CD4-positive, alpha-beta T cell treated with Interleukin-12 subunit alpha and Interleukin-12 subunit beta, for 1 hour (primary cell): ENCODE measurements at regions not wholly inside any gene's neighbourhood (a gene's known extent, or its start where the extent isn't known, plus 50 kb on each side); places are given as distances from the start of the nearest gene placed in this dataset.
"Not testable (repeated sequence)": the region's sequence is repeated elsewhere in the genome, so short reads cannot be mapped to it uniquely, and the experiment has no call there.

Experiments
- DNase-seq: peaks from one replicate; pipeline ENCODE4 v3.0.0-alpha.2; 2020

DNA sequence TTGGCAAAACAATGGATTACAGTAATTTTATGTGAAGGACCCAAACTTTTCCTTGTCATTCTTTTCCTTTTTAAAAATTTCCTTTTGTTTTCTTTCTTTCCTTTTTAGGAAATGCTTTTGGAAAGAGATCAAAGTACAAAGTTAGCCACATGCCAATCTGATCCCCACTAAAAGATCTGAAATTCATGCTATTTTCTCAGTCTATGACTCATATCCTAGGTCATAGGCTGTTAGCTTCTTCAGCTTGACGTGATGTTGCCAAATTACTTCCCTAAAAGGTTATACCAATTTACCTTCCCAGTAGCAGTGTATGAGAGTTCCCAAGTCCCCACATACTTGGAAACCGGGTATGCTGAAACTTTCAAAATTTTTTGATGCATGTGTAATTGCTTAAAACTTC is 355.3 kb downstream of the INSIG2 start:
- no peak for DNase-seq

DNA sequence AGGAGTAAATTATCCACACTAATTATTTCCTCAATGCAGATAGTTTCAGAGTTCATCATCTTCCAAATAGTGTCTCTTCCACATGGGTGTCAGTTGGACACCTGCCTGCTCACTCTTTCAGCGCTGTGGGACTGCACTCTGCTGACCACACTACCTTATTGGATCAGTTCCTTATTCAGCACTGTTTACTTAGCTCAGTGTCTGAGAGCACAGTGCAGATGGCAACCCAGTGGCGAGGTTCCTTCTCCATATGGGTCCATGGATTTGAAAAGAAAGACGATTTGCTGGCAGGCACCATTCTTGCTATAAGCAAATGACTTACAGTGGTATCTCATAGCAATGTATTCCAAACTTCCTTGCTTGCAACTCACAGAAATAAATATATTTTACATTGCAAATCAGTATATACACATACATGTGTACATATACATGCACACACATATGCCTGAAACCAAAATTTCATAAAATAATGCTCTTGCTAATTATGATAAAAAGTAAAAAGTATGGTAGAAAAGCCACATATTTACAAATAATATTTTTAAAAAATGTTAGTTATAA is 354.8 kb downstream of the INSIG2 start:
- no peak for DNase-seq

DNA sequence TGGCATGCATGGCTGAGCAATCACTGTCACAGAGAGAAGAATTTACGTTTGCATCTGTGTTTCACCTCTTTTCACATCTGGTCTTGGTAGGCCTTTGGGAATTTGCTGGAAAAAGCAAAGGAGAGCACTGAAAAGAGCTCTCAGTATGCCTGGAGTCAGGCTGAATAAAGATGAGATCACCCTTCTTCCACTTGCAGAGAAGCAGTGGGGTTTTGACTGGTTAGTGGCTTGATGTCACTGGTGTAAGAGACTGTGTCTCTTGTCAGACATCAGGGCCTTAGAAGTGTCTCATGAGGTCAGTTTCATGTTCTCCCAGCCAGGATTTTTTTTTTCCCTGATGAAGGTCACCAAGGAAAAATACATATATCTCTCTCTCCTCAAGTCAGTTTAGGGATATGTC is 353.8 kb downstream of the INSIG2 start:
- no peak for DNase-seq

DNA sequence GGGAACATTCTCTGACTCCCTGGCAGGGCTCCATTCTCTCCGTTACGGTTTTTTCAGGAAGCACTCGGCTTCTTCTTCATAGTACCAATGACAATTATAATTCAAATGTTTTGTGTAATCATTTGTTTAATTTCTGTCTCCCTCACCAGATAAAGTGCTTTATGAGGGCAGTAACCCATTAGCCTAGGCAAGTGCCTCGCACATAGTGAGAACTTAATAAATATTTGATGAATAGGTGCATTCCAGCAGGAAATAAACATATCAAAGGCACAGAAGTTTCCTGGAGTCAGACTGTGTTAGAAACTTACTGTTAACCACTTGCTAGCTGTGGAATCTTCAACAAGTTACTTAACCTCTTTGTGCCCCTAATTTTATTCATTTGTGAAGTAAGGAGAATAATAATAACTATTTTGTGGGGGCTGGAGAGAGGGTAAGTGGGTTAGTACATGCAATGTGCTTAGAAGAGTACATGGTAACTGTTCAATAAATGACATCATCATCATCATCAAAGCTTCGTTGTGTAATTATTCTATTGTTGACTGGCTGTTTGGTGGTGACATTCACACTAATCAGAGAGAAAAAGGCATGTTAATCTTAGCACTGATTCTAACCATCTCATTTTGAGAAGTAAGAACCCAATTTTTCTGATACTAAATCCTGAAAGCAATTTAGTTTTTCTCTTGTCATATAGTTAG is 352.3 kb downstream of the INSIG2 start:
- DNase-seq = no peak

DNA sequence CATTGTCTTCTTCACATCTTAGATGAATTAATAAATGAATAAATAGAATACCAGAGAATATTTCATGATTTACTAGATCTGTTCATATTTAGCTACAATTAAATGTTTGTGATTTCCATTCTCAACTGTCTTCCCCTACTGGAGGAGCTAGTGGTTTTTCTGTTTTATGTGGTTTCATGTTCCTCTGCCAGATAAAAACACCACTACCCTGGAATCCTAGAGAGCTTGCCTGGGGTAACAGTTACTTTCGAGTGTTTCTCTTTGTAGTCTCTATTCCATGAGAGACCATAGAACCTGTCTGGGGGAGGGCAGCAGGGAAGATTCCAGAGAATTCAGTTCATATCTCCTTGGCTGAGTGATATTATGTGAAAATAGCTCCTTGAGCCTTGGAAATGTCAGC is 349.2 kb downstream of the INSIG2 start:
- DNase-seq = no peak

DNA sequence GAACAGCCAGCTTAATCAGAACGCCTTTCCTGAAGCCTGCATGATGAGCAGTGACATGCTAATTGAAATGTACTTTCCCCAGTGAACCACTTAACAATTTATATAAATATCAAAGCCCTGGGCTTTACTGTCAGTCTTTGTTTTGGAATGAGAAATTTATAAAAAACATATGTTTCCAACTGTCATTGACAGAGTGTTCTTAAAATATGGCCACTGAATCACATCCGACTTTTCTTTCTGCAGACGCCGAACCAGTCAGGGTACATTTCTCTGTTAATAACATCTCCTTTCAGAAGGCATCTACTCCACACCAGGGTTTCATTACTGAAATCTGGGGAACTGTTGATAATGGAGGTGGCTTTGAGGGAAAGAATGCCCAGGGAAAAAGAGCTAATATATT is 343.7 kb downstream of the INSIG2 start:
- no peak for DNase-seq

DNA sequence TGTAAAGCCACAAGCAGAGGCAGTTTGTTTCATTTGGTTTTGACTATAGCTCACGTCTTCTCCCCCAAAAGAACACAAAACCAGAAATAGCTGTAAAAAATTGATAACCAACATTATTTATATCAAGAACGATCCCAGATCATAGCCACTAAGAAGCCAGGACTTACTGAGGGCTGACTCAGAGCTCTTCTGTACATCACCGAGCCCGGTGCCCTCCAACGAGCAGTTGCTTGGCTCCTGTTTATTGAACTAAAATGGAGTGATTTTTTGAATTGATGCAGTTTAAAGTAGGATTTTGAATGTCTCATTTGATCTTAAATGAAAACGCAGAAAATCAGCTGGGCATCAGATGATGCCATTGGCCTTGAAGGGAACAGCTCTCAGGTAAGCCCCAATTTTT is 343.3 kb downstream of the INSIG2 start:
- no peak for DNase-seq

DNA sequence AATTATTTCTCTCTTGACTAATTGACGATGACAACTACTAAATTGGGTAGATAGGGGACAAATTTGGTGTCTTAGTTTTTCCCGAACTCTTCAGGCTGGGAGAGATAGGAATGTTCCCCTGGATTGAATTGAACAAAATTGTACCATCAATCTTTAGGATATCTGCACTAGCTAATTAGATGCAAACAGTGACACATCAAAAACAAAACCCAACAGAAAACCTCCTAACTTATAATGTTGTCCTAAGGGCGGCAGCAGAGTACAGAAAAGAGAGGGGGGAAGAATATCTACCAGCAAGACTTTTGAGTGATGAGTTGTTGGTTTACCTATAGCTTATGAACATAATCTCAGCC is 342.9 kb downstream of the INSIG2 start:
- no peak for DNase-seq

DNA sequence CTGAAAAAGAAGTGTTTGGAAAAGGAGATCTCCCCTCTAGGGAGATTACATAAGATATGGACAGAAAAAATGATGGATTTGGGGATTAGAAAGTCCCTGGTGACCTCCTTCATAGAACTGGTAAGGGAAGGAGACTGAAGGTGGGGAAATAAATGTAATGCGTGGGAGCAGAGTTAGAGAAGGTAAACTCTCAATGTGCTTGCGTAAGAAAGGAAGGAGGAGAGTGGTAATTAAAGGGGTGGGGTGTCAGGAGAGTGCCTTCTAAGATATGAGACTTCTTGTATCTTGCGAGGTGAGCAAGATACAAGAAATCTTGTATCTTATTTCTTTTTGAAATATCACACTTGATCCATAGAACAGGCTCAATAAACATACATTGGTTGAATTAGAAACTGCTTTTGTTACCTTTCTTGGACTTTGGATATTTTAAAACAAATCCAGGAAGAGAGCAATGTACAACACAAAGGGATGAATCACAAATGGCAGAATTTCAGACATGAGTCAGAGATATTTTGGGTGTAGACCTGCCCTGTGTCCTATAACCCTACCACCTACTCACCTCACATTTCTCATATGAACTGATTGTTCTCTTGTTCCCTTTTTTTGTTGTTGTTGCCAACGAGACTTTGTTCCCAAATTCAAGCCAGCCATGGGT is 342.4 kb downstream of the INSIG2 start:
- no peak for DNase-seq

DNA sequence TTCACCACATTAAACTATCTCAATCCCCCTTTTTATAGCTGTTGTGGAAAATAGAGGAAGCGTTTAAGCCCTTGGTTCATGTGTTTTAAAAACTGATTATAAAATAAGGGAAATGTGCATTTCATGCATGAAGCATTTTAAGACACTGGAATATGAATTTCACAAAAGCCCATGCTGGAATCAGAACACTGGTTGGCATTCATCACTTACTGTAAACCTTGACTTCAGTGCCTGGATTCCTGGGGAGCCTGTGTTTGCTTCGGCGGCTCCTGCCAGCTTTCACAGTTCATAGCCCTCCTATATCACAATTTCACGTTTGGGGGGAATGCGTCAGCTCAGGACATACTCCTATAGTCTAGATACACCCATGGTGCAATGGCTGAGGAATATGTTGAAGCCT is 336.9 kb downstream of the INSIG2 start:
- DNase-seq = no peak

DNA sequence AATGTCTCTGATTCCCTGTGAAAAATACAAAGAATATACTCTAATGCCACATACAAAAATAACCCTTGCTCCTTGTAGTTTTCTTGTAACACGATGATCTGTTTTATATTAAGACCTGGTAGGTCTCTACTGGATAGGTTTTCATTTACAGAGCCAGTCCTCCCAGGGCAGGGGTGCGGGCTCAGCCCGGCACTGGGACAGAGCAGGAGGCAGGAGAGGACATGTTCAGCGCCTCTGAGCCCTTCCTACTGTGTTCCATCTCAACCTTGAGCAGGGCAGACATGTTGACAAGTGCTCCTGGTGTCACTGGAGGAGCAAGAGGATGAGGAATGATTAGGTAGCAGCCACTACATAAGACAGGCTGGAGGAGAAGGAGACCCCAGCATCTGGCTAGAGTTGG is 335.5 kb downstream of the INSIG2 start:
- no peak for DNase-seq

DNA sequence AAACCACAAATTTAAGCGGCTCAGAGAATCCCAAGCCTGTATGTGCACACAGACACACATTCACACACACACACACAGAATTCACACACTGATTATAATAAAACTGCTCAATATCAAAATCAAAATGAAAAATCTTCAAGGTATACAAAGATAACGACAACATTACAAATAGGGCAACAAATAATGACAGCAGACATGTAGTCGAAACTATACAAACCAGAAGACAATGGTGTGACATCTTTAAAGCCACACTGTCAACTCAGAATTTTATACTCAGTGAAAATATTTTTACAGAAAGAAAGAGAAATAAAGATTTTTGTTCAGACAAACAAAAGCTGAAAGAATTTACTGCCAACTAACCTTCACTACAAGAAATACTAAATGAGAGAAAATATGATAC is 333.4 kb downstream of the INSIG2 start:
- DNase-seq = no peak

DNA sequence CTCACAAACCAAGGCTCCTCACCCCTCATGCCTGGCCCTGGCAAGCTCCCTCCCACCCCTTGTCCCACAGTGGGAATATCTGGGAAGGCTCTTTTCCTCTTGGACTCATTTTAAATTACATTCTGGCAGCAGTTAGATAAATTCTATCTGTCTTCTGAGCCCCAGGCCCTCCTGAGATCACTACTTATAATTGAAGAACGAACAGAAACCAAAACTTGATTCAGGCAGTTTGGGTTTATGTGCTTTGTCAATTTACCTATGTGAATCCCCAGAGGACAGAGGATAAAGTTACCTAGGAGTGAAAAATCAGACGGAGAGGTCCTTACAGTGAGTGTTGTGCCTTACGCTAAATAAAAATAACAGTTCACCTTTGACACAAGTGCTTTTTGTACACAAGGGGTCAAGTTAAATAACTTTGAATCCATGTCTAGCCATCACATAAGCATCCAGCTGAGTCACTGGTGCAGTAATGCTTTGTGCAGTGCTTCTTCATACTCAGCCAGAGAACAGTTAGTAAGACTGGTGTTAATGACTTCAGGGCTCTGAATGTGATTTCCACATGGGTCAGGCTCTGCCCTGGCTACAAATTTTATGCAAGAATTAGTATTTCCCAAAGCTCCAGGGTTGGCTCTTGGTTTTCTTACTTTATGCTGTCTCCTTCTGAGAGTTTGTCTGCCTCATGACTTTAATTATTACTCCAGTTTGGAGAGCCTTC is 329.3 kb downstream of the INSIG2 start:
- DNase-seq = no peak

DNA sequence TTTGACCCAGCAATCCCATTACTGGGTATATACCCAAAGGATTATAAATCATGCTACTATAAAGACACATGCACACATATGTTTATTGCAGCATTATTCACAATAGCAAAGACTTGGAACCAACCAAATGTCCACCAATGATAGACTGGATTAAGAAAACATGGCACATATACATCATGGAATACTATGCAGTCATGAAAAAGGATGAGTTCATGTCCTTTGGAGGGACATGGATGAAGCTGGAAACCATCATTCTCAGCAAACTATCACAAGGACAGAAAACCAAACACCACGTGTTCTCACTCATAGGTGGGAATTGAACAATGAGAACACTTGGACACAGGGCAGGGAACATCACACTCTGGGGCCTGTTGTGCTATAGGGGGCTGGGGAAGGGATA is 326.9 kb downstream of the INSIG2 start:
- not testable (repeated sequence) for DNase-seq

DNA sequence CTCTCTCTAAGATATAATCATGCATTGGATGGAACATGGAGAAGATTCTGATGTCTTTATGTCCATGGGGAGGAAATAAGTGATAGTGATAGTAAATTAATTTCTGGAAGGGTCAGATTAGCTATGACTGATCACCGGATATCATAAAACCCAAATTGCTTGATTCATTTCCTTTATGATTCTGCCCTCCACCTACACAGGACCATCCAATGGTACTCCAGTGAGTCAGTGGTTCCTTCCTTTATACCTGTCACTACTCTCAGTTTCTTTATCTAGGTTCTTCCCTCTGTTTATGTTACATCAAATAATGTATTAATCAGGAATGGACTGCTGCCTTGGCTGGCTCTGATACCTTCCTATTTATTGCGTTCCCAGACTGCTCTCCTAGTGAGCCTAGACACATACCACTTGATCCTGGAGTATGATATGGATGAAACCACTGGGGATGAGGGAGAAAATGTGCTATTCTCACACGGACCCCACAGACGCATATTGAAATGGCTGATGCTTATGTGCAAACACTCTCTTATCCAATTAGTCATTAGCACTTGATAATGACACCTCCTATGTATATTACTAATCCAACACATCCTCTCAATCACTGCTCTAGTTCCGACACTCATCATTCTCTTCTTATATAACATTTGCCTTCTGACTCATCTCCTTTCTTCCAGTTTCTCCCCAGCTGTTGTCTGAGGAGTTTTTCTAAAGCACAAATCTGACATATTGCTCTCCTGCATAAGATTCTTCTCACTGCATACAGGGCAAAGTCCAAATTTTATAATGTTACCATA is 315.6 kb downstream of the INSIG2 start:
- no peak for DNase-seq

DNA sequence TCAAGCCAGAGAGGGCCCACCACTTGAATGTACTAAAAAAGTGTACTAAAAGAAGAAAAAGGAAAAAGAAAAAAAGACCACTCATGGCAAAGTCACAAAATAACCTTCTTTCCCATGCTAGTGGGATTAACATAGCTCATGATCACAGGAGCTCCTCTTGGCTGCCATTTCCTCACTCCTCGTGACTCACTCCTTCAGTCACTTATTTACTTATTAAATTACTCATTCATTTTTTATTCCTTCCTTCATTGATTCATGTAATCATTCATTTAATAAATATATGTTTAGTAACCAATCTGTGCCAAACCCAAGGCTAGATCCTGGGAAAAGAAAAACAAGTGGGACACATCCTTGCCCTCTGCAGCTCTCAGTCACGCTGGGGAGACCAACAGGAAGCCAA is 300.5 kb downstream of the INSIG2 start:
- no peak for DNase-seq

DNA sequence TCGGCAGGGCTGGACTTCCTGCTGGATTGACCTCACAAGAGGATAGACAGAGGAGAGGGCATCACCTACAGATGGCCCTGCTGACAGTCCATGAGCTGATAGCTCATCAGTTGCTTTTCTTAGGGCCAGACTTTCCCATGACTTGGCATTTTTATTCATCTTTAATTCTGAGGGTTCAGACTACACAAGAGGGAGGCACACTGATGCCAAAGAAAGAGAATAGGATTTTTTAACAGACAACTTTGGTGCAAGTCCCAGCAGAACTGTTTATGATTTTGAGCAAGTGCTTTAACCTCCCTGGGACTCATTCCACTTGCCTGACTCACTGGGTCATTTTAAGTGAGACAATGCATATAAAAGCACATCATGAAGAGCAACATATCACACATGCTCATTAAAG is 299.2 kb downstream of the INSIG2 start:
- DNase-seq = no peak

DNA sequence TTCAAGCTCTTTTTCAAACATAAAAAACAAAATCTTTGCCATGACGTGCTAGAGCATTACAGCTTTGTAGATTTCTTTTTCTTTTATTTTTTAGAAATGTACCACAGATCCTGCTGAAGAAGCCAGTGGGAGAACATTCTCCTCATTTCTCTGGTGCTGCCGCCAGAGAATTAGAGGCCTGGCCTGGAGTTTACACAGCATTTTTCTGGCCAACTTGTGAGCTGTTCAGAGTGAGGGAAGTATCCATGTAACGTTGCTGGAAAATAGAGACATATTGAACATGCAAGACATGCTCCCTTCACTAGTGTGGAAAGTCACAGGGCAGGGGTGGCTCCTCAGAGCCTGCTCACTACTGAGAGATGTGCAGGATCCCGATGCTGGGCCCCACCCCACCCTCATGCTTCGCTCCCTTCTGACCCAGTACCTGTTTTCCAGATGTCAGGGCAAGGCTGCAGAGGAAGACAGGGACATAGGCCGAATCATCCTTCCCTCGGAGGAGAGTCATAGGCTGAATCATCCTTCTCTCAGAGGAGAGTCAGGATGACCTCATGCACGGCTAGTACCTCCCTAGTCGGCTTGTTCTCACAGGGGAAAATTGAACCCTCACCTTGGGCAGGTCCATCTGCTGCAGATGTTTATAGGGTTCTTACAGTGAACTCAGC is 298.5 kb downstream of the INSIG2 start:
- no peak for DNase-seq

DNA sequence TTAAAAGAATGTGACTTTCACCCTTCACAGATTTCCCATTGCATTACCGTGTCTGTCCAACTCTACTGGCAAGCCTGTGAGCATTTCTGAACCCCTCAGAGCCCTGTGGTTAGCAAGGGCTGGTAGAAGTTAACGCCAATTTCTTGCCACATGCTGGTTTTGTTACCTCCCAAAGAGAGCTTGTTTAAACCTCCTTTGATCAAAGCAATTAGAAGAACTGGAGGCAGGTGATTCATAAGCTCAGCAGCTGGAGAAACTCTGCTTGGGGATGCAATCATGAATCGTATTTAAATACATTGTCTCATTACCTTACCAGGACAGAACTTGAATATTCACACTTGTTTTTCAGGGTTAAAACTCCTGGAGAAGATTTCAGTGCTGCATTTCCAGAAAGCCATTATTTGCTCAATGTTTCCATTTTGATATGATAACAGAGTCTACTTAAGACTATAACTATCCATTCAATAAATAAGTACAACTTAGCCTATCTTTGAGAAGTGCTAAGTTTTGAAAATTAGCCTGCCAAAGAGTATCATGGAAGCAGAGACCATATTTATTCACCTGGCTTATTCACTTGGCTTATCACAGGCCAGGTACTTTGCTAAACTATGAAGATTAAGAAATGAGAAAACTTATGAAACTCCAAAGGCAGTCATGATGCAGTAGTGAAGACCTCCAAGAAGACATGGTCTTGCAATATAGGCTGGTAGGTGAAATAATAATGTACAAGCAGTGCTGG is 292.8 kb downstream of the INSIG2 start:
- DNase-seq = no peak

DNA sequence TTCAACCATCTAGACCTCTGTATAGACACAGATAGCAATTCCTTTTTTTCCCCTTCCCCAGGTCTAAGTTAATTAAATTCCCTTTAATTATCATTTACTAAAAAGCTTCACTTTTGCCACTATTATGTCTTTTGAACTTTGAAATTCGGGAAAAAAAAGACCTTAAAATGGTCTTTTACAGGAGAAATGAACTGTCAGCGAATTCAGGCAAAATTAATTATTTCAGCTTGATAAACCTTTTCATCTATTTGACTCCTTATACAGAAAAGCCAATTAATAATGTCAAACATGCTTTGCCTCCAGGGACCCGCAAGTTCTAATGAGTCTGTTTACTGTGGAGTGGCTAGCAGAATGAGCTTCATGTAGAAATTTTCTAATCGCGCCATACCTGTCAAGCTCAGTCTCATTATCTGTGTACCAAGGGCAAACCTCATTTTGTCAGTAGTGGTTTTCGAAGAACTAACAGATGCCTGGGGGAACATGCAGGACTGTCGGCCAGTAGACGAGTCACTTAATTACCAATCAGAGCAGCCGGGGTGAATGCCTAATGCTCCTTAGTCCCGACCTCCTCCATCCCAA is 287.7 kb downstream of the INSIG2 start:
- no peak for DNase-seq

DNA sequence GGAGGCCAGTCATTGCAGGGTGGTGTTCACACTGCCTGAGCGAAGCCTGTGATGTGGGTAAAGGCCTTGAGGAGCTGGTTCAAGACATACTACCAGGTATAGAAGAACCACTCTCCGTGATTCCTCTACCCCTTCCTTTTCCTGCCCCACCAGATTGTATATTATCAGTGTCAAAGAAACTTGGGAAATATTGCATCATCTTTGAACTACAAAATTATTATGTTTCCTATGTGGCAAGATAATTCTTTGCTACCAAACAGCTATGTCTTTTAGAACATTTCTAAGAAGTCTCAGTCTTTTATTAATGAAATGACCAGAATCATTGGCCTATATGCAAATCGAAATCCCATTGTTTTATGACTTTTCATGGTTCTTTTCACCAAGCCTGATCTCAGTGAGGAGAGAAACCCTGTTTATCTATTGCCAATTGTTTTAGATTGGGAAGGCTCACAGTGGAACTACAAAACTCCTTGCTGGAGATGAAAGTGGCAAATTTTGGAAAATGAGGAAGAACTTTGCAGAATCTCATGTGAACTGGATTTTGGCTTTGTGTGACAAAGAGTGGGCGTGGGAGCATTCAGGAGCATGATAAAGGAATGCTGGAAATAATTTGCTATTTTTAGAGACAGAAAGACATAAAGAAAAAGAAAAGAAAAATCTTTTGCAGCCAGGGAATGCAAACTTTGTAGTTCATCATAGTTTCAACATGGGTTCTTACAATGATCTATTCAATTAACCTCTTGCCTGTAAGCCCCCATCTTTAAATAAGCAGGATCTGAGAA is 286.9 kb downstream of the INSIG2 start:
- DNase-seq = no peak
